ENCODE measurements at regions not wholly inside any gene's neighbourhood (a gene's known extent, or its start where the extent isn't known, plus 50 kb on each side); places are given as distances from the start of the nearest gene placed in this dataset. TPM values are rescaled to one million over a fixed set of nuclear protein-coding genes. Genes with fewer than 3 reads are reported as not detected.

Small RNA genes in the stretch of these regions (small RNA-seq; reads per million reads assigned to genes)
- gene AC092470.1 (not detected), gene AC135001.1 (not detected), gene MRPS18CP4 (not detected), gene RNU6-491P (not detected)

Measured in frontal cortex (tissue), 1 donor.